Loucy (cell line): ENCODE measurements at regions not wholly inside any gene's neighbourhood (a gene's known extent, or its start where the extent isn't known, plus 50 kb on each side); places are given as distances from the start of the nearest gene placed in this dataset.

Experiments
- H2AFZ ChIP-seq: fragments of 200-600 bp; sonication (generic); 2 replicates; pipeline ENCODE4 v1.6.0; 2016; ENCODE audit warnings: antibody characterized with exemption, mild to moderate bottlenecking, low read length, moderate library complexity
- H3F3A ChIP-seq: fragments of 200-600 bp; 2 replicates; pipeline ENCODE4 v1.6.0; 2016; ENCODE audit warnings: antibody characterized with exemption, low read depth, mild to moderate bottlenecking
- H3K27me3 ChIP-seq: fragments of 200-600 bp; sonication (generic); 2 replicates; pipeline ENCODE4 v1.6.1; 2014; ENCODE audit warnings: low read length, mild to moderate bottlenecking; ENCODE audit not compliant: insufficient read depth, poor library complexity, severe bottlenecking
- H3K36me3 ChIP-seq: fragments of 200-600 bp; sonication (generic); 2 replicates; pipeline ENCODE4 v1.6.1; 2016; ENCODE audit warnings: low read length; ENCODE audit not compliant: insufficient read depth
- H3K4me1 ChIP-seq: fragments of 200-600 bp; sonication (generic); 2 replicates; pipeline ENCODE4 v1.5.1; 2014; ENCODE audit warnings: low read length, mild to moderate bottlenecking; ENCODE audit not compliant: insufficient read depth, poor library complexity, severe bottlenecking
- H3K4me2 ChIP-seq: fragments of 200-600 bp; sonication (generic); 2 replicates; pipeline ENCODE4 v1.6.0; 2014; ENCODE audit warnings: antibody characterized with exemption, low read length, low read depth, mild to moderate bottlenecking; ENCODE audit not compliant: poor library complexity, severe bottlenecking
- H3K4me3 ChIP-seq: fragments of 200-600 bp; sonication (generic); 2 replicates; pipeline ENCODE4 v1.5.1; 2014; ENCODE audit warnings: low read length, mild to moderate bottlenecking, mixed read lengths; ENCODE audit not compliant: poor library complexity, severe bottlenecking
- H3K79me2 ChIP-seq: fragments of 200-600 bp; sonication (generic); 2 replicates; pipeline ENCODE4 v1.6.1; 2014; ENCODE audit warnings: low read length; ENCODE audit not compliant: insufficient read depth
- H3K9ac ChIP-seq: fragments of 200-600 bp; sonication (generic); 2 replicates; pipeline ENCODE4 v1.6.0; 2014; ENCODE audit warnings: mild to moderate bottlenecking, low read depth, low read length, moderate library complexity; ENCODE audit not compliant: poor library complexity, severe bottlenecking
- H3K9me2 ChIP-seq: fragments of 200-600 bp; sonication (generic); replicated peaks from 2 replicates; pipeline ENCODE4 v1.6.1; 2016; ENCODE audit warnings: low read depth, low read length, mixed read lengths
- H3K9me3 ChIP-seq: fragments of 200-600 bp; sonication (generic); 2 replicates; pipeline ENCODE4 v1.6.1; 2014; ENCODE audit warnings: mild to moderate bottlenecking, antibody characterized with exemption, low read length, low read depth; ENCODE audit not compliant: insufficient read depth
- H4K20me1 ChIP-seq: fragments of 200-600 bp; sonication (generic); 2 replicates; pipeline ENCODE4 v1.6.0; 2014; ENCODE audit warnings: antibody characterized with exemption, low read length, mild to moderate bottlenecking; ENCODE audit not compliant: insufficient read depth, poor library complexity, severe bottlenecking
- CTCF ChIP-seq: fragments of 200-600 bp; sonication (generic); conservative IDR thresholded peaks from 2 replicates; pipeline ENCODE4 v1.5.1; 2014; ENCODE audit warnings: mild to moderate bottlenecking, antibody characterized with exemption, low read length
- EZH2phosphoT487 ChIP-seq: fragments of 200-600 bp; IDR thresholded peaks from 2 replicates; pipeline ENCODE4 v1.6.1; 2018; ENCODE audit warnings: antibody characterized with exemption, mild to moderate bottlenecking, moderate library complexity, borderline replicate concordance

GRCh38 chr14:61178226-61179060 is 102.7 kb downstream of the TMEM30B start:
- Histone ChIP-seq H3K4me1 (peaks cover 7% of the 10 kb centered on the region), H3K9ac (no peak overlapping the region), H2AFZ (no peak overlapping the region), H3K4me2 (no peak overlapping the region), H3K27me3 (no peaks in the 10 kb centered on the region), H3F3A (no peaks in the 10 kb centered on the region), H3K9me2 (no peaks in the 10 kb centered on the region), H4K20me1 (no peaks in the 10 kb centered on the region), H3K9me3 (no peaks in the 10 kb centered on the region), H3K79me2 (no peaks in the 10 kb centered on the region), H3K36me3 (no peaks in the 10 kb centered on the region), H3K4me3 (no peak overlapping the region)
- TF ChIP-seq CTCF (no peak), EZH2phosphoT487 (no peak)

- no peak overlapping the region for H2AFZ ChIP-seq
- H3K9me2 ChIP-seq, result no peaks in the 10 kb centered on the region
- H3K4me1 ChIP-seq, result no peaks in the 10 kb centered on the region
- H3K4me3 ChIP-seq, result no peak overlapping the region
- H3K79me2 ChIP-seq, result no peaks in the 10 kb centered on the region
- H3K9me3 ChIP-seq, result no peaks in the 10 kb centered on the region
- H3K9ac ChIP-seq, result no peak overlapping the region
- H3K4me2 ChIP-seq, result no peak overlapping the region
- TF ChIP-seq EZH2phosphoT487, result no peak
- TF ChIP-seq CTCF, result no peak
- H4K20me1 ChIP-seq, result no peaks in the 10 kb centered on the region
- H3K27me3 ChIP-seq, result no peaks in the 10 kb centered on the region
- no peaks in the 10 kb centered on the region for H3K36me3 ChIP-seq
- no peaks in the 10 kb centered on the region for H3F3A ChIP-seq
Measured at GRCh38 chr14:61177279-61178225, 103.6 kb downstream of the TMEM30B start.

- H3K36me3 ChIP-seq, result no peaks in the 10 kb centered on the region
- no peak overlapping the region for H3K4me2 ChIP-seq
- H4K20me1 ChIP-seq, result no peaks in the 10 kb centered on the region
- no peaks in the 10 kb centered on the region for H3K9me2 ChIP-seq
- H3F3A ChIP-seq, result no peaks in the 10 kb centered on the region
- no peak overlapping the region for H3K9ac ChIP-seq
- no peaks in the 10 kb centered on the region for H3K4me1 ChIP-seq
- TF ChIP-seq EZH2phosphoT487, result no peak
- TF ChIP-seq CTCF, result no peak
- no peaks in the 10 kb centered on the region for H3K27me3 ChIP-seq
- no peaks in the 10 kb centered on the region for H3K79me2 ChIP-seq
- no peak overlapping the region for H2AFZ ChIP-seq
- no peaks in the 10 kb centered on the region for H3K9me3 ChIP-seq
- H3K4me3 ChIP-seq, result no peak overlapping the region
Measured at GRCh38 chr14:61176686-61177085, 104.5 kb downstream of the TMEM30B start.
